ENCODE measurements at regions not wholly inside any gene's neighbourhood (a gene's known extent, or its start where the extent isn't known, plus 50 kb on each side); places are given as distances from the start of the nearest gene placed in this dataset.

DNA sequence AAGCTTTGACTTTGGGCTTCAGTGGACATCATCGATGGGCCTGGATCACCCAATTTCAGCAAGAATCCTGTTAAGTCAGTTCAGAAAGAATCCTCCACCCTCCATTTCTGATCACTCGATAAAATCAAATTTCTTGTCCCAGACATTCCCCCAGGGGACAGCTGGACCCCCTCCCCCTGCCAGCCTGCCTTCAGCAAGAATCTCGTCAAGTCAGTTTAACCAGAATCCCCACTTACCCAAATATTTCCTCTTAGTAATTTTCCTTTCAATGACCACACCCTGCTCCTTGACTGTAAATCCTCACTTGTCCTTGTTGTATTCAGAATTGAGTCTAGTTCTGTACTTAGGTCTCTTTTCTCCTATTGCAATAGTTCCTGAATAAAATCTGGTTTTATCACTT, 766.9 kb downstream of the XPNPEP1 start:
- TF ChIP-seq, protein P1, sequence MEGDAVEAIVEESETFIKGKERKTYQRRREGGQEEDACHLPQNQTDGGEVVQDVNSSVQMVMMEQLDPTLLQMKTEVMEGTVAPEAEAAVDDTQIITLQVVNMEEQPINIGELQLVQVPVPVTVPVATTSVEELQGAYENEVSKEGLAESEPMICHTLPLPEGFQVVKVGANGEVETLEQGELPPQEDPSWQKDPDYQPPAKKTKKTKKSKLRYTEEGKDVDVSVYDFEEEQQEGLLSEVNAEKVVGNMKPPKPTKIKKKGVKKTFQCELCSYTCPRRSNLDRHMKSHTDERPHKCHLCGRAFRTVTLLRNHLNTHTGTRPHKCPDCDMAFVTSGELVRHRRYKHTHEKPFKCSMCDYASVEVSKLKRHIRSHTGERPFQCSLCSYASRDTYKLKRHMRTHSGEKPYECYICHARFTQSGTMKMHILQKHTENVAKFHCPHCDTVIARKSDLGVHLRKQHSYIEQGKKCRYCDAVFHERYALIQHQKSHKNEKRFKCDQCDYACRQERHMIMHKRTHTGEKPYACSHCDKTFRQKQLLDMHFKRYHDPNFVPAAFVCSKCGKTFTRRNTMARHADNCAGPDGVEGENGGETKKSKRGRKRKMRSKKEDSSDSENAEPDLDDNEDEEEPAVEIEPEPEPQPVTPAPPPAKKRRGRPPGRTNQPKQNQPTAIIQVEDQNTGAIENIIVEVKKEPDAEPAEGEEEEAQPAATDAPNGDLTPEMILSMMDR (IDR thresholded peaks at IDR 0.05), result no peak
- no peak for DNase-seq
- H3K36me3 ChIP-seq, result no peaks in the 10 kb centered on the region
- H3K4me1 ChIP-seq, result no peaks in the 10 kb centered on the region
- no peaks in the 10 kb centered on the region for H3K27me3 ChIP-seq
- H3K27ac ChIP-seq, result no peak overlapping the region
- H3K4me3 ChIP-seq, result no peak overlapping the region
- intact Hi-C loops (cut with DNase I), result no loop called here
- H3K9me3 ChIP-seq, result no peaks in the 10 kb centered on the region
- no peak overlapping the region for H3K9ac ChIP-seq (ENCODE audit: low read depth in 2 of 2, low read length in 2 of 2)

DNA sequence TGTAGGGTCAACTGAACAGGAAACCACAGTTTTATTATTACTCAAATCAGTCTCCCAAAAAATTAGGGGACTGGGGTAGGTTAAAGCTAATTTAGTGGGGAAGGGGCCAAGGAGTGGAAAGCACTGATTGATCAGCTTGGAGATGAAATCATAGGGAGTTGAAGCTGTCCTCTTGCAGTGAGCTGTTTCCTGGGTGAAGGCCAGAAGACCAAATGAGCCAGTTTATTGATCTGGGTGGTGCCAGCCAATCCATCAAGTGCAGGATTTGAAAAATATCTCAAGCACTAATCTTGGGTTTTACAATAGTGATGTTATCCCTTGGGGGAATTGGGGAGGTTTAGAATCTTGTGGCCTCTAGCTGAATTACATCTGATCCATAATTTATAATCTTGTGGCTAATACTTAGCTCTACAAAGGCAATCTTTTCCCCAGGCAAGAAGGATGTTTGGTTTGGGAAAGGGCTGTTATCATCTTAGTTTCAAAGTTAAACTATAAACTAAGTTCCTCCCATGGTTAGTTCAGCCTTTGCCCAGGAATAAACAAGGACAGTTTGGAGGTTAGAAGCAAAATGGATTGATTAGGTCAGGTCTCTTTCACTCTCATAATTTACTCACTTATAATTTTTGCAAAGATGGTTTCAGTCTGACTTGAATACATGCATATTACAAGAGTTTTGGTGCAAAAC, 773.5 kb downstream of the XPNPEP1 start:
- TF ChIP-seq, protein P1 (IDR thresholded peaks at IDR 0.05), result no peak
- intact Hi-C loops (cut with DNase I), result no loop called here
- Histone ChIP-seq H3K9me3 (no peaks in the 10 kb centered on the region), H3K9ac (ENCODE audit: low read depth in 2 of 2, low read length in 2 of 2) (no peak overlapping the region), H3K4me1 (no peaks in the 10 kb centered on the region), H3K27me3 (no peaks in the 10 kb centered on the region), H3K36me3 (no peaks in the 10 kb centered on the region), H3K4me3 (no peak overlapping the region), H3K27ac (no peak overlapping the region)
- DNase-seq, result no peak

DNA sequence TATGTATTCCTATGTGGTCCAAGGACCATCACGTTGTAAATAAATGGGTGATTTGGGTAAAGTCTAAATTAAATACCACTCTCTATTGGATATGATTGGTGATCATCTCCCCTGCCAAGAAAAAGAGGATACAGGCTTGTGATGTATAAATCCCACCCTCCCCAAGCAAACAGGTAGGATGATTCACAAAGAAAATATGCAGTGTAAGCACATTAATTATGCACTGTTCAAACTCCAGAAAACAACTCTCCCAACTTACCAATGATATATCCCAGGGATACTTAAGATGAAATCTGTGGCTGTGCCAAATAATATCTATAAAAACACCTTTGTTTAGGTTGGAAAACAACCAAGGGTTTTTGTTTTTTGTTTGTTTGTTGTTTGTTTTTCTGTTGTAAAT, 795.9 kb downstream of the XPNPEP1 start:
- H3K4me3 ChIP-seq, result no peak overlapping the region
- H3K9me3 ChIP-seq, result no peaks in the 10 kb centered on the region
- H3K4me1 ChIP-seq, result no peaks in the 10 kb centered on the region
- no peak for DNase-seq
- no peaks in the 10 kb centered on the region for H3K27me3 ChIP-seq
- no peak overlapping the region for H3K27ac ChIP-seq
- H3K9ac ChIP-seq (ENCODE audit: low read depth in 2 of 2, low read length in 2 of 2), result no peak overlapping the region
- no peaks in the 10 kb centered on the region for H3K36me3 ChIP-seq
- TF ChIP-seq, protein P1 (IDR thresholded peaks at IDR 0.05), result no peak
- intact Hi-C loops (cut with DNase I), result no loop called here

DNA sequence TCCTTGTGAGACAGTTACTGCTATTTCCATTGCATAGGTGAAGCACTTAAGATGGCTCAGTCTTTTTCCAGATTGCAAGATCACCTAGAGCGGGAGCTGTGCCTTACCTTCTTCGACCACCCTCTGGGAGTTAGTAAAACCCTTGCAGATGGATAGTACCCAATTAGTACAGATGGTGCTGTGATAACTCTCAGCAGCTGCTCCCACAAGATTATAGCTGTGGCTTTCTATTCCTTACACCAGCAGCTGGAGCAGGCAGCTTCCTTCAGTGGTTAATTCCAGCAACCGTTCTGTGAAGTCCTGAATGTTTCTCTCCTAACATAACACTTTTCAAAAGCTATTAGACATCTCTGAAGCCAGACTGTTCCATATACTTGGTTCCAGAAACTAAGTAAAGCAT, 796.8 kb downstream of the XPNPEP1 start:
- no peak overlapping the region for H3K4me3 ChIP-seq
- H3K27ac ChIP-seq, result no peak overlapping the region
- H3K9ac ChIP-seq (ENCODE audit: low read depth in 2 of 2, low read length in 2 of 2), result no peak overlapping the region
- no peaks in the 10 kb centered on the region for H3K9me3 ChIP-seq
- H3K36me3 ChIP-seq, result no peaks in the 10 kb centered on the region
- TF ChIP-seq, protein P1 (IDR thresholded peaks at IDR 0.05), result no peak
- DNase-seq, result no peak
- intact Hi-C loops (cut with DNase I), result no loop called here
- H3K27me3 ChIP-seq, result no peaks in the 10 kb centered on the region
- H3K4me1 ChIP-seq, result no peaks in the 10 kb centered on the region

DNA sequence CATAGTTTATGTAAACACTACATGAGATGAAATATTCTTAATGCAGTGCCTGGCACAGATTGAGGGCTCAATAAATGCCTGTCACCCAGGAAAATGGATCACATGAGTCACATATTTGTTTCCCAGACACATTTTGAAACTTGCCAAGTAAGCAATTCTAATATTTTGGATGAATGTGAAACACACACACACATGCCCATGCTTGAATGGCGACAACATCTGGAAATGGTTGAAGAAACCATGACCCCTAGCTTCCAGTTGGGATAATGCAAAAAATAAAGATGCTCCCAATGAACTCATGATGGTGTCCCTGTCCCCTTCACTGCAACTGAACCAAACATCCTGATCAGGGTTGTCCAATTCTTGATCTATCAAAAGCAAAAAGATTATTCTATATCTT, 797.3 kb downstream of the XPNPEP1 start:
- Histone ChIP-seq H3K4me1 (no peaks in the 10 kb centered on the region), H3K27me3 (no peaks in the 10 kb centered on the region), H3K9ac (ENCODE audit: low read depth in 2 of 2, low read length in 2 of 2) (no peak overlapping the region), H3K9me3 (no peaks in the 10 kb centered on the region), H3K4me3 (no peak overlapping the region), H3K36me3 (no peaks in the 10 kb centered on the region), H3K27ac (no peak overlapping the region)
- TF ChIP-seq, protein P1 (IDR thresholded peaks at IDR 0.05), result no peak
- DNase-seq, result no peak
- intact Hi-C loops (cut with DNase I), result no loop called here

Measured in colonic mucosa (tissue), 4 donors.